ENCODE measurements at regions not wholly inside any gene's neighbourhood (a gene's known extent, or its start where the extent isn't known, plus 50 kb on each side); places are given as distances from the start of the nearest gene placed in this dataset.

DNA sequence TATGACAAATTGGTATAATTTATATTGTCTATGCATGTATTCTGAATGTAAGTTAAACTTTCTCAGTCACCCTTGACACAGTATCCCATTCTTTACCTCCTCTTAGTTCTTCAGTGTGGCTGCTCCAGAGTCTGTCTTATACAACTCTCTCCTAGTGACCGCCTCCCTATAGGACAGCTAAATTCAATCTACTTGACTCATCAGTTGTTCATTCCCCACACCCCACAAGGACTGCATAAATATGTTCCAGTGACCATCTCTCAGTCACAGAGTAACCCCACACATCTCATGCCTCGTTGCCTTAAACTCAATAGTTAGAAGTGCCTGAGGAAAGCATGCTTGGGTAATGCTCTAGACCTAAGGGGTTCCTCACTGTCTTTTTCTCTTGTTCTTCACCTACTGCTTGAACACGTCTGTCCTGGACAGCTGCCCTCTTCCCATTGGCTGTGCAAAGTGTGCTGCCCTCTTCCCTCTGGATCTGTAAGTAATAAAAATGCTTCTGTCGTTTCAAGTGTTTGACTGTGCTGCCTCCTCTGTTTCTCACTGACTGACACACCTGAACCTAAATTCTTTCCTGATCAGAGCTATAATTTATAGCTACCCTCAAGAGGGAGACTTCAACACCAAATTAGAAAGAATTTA lies 494.6 kb upstream of the GRM3 start:
- TF ChIP-seq TAF1 (IDR thresholded peaks at IDR 0.05; ENCODE audit: low read depth): no peak
- TF ChIP-seq, protein P1, sequence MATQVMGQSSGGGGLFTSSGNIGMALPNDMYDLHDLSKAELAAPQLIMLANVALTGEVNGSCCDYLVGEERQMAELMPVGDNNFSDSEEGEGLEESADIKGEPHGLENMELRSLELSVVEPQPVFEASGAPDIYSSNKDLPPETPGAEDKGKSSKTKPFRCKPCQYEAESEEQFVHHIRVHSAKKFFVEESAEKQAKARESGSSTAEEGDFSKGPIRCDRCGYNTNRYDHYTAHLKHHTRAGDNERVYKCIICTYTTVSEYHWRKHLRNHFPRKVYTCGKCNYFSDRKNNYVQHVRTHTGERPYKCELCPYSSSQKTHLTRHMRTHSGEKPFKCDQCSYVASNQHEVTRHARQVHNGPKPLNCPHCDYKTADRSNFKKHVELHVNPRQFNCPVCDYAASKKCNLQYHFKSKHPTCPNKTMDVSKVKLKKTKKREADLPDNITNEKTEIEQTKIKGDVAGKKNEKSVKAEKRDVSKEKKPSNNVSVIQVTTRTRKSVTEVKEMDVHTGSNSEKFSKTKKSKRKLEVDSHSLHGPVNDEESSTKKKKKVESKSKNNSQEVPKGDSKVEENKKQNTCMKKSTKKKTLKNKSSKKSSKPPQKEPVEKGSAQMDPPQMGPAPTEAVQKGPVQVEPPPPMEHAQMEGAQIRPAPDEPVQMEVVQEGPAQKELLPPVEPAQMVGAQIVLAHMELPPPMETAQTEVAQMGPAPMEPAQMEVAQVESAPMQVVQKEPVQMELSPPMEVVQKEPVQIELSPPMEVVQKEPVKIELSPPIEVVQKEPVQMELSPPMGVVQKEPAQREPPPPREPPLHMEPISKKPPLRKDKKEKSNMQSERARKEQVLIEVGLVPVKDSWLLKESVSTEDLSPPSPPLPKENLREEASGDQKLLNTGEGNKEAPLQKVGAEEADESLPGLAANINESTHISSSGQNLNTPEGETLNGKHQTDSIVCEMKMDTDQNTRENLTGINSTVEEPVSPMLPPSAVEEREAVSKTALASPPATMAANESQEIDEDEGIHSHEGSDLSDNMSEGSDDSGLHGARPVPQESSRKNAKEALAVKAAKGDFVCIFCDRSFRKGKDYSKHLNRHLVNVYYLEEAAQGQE (IDR thresholded peaks at IDR 0.05; ENCODE audit: low read depth): no peak
- no peak for TF ChIP-seq YY1 (IDR thresholded peaks at IDR 0.05; ENCODE audit: low read depth)
- TF ChIP-seq FOXM1 (IDR thresholded peaks at IDR 0.05; ENCODE audit: borderline replicate concordance, low read depth): no peak
- TF ChIP-seq EP300 (IDR thresholded peaks at IDR 0.05; ENCODE audit: borderline replicate concordance): no peak
- no peak for TF ChIP-seq CEBPB (IDR thresholded peaks at IDR 0.05)
- TF ChIP-seq, protein P2, sequence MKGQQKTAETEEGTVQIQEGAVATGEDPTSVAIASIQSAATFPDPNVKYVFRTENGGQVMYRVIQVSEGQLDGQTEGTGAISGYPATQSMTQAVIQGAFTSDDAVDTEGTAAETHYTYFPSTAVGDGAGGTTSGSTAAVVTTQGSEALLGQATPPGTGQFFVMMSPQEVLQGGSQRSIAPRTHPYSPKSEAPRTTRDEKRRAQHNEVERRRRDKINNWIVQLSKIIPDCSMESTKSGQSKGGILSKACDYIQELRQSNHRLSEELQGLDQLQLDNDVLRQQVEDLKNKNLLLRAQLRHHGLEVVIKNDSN (IDR thresholded peaks at IDR 0.05): no peak
- no peak for TF ChIP-seq MAX (IDR thresholded peaks at IDR 0.05)

Data from Ishikawa (cell line).